Epithelial cell of prostate (primary cell): ENCODE measurements at regions not wholly inside any gene's neighbourhood (a gene's known extent, or its start where the extent isn't known, plus 50 kb on each side); places are given as distances from the start of the nearest gene placed in this dataset.

Experiments
- DNase-seq: peaks from one replicate; pipeline ENCODE4 v3.0.0-alpha.2; 2011; ENCODE audit warnings: low read depth, low spot score
- H3K27ac ChIP-seq: fragments of 450-650 bp; 2 replicates; pipeline ENCODE4 v1.5.1; 2017; ENCODE audit warnings: mild to moderate bottlenecking

- DNase-seq = no peak
- no peak overlapping the region for H3K27ac ChIP-seq
These were observed 177.6 kb upstream of the MVB12B start for GRCh38 chr9:126148994-126149393.

- no peak for DNase-seq
- no peak overlapping the region for H3K27ac ChIP-seq
These were observed 177.0 kb upstream of the MVB12B start for GRCh38 chr9:126149661-126150060.

GRCh38 chr9:126150411-126151030 is 176.1 kb upstream of the MVB12B start:
- H3K27ac ChIP-seq = no peak overlapping the region
- no peak for DNase-seq

GRCh38 chr9:126151031-126151685 is 175.5 kb upstream of the MVB12B start:
- DNase-seq = no peak
- no peak overlapping the region for H3K27ac ChIP-seq

- H3K27ac ChIP-seq = no peak overlapping the region
- no peak for DNase-seq
These were observed 174.9 kb upstream of the MVB12B start for GRCh38 chr9:126151686-126152134.

- no peak for DNase-seq
- no peak overlapping the region for H3K27ac ChIP-seq
These were observed 173.8 kb upstream of the MVB12B start for GRCh38 chr9:126152622-126153362.

GRCh38 chr9:126153382-126153781 is 173.2 kb upstream of the MVB12B start:
- no peak overlapping the region for H3K27ac ChIP-seq
- no peak for DNase-seq

- no peak for DNase-seq
- H3K27ac ChIP-seq = no peak overlapping the region
These were observed 172.3 kb upstream of the MVB12B start for GRCh38 chr9:126154182-126154827.

GRCh38 chr9:126154869-126155268 is 171.8 kb upstream of the MVB12B start:
- no peak overlapping the region for H3K27ac ChIP-seq
- no peak for DNase-seq

GRCh38 chr9:126155756-126156664 is 170.6 kb upstream of the MVB12B start:
- DNase-seq = no peak
- no peak overlapping the region for H3K27ac ChIP-seq

GRCh38 chr9:126156898-126157297 is 169.7 kb upstream of the MVB12B start:
- no peak overlapping the region for H3K27ac ChIP-seq
- DNase-seq = no peak

GRCh38 chr9:126157423-126157822 is 169.2 kb upstream of the MVB12B start:
- DNase-seq = no peak

GRCh38 chr9:126157826-126158587 is 168.6 kb upstream of the MVB12B start:
- H3K27ac ChIP-seq = no peak overlapping the region
- no peak for DNase-seq

More at GRCh38 chr9:126157423-126157822, 169.2 kb upstream of the MVB12B start:
- H3K27ac ChIP-seq = no peak overlapping the region

GRCh38 chr9:126158588-126159429 is 167.8 kb upstream of the MVB12B start:
- no peak overlapping the region for H3K27ac ChIP-seq
- DNase-seq = no peak

GRCh38 chr9:126159430-126160060 is 167.1 kb upstream of the MVB12B start:
- no peak for DNase-seq
- no peak overlapping the region for H3K27ac ChIP-seq

GRCh38 chr9:126160067-126160853 is 166.4 kb upstream of the MVB12B start:
- no peak overlapping the region for H3K27ac ChIP-seq
- no peak for DNase-seq

- no peak overlapping the region for H3K27ac ChIP-seq
- no peak for DNase-seq
These were observed 165.7 kb upstream of the MVB12B start for GRCh38 chr9:126160854-126161329.
